HG02759 (cell line): ENCODE measurements at regions not wholly inside any gene's neighbourhood (a gene's known extent, or its start where the extent isn't known, plus 50 kb on each side); places are given as distances from the start of the nearest gene placed in this dataset.
"Not testable (repeated sequence)": the region's sequence is repeated elsewhere in the genome, so short reads cannot be mapped to it uniquely, and the experiment has no call there.

ENCODE experiments used
- ATAC-seq: cut with Tn5 transposase; IDR thresholded peaks from one replicate; pipeline ENCODE4 v1.9.1; 2021; ENCODE audit warnings: mild to moderate bottlenecking, moderate library complexity; ENCODE audit not compliant: unreplicated experiment

- no peak for ATAC-seq
Measured at GRCh38 chr5:39629946-39630345, 205.2 kb upstream of the DAB2 start.

GRCh38 chr5:39628348-39628747 is 203.6 kb upstream of the DAB2 start:
- no peak for ATAC-seq

- ATAC-seq, result no peak
Measured at GRCh38 chr5:39624890-39625289, 200.1 kb upstream of the DAB2 start.

GRCh38 chr5:39624268-39624886 is 199.6 kb upstream of the DAB2 start:
- peak; percentile 85 for ATAC-seq

- no peak for ATAC-seq
Measured at GRCh38 chr5:39623291-39623865, 198.6 kb upstream of the DAB2 start.

GRCh38 chr5:39622281-39622680 is 197.5 kb upstream of the DAB2 start:
- no peak for ATAC-seq

- no peak for ATAC-seq
Measured at GRCh38 chr5:39619168-39619818, 194.5 kb upstream of the DAB2 start.

- ATAC-seq, result no peak
Measured at GRCh38 chr5:39618391-39618790, 193.6 kb upstream of the DAB2 start.

- no peak for ATAC-seq
Measured at GRCh38 chr5:39616131-39616530, 191.4 kb upstream of the DAB2 start.

GRCh38 chr5:39611076-39611475 is 186.3 kb upstream of the DAB2 start:
- not testable (repeated sequence) for ATAC-seq

GRCh38 chr5:39608024-39608423 is 183.2 kb upstream of the DAB2 start:
- no peak for ATAC-seq

- no peak for ATAC-seq
Measured at GRCh38 chr5:39606591-39606990, 181.8 kb upstream of the DAB2 start.

- ATAC-seq, result no peak
Measured at GRCh38 chr5:39605588-39606575, 181.1 kb upstream of the DAB2 start.

- no peak for ATAC-seq
Measured at GRCh38 chr5:39605145-39605544, 180.4 kb upstream of the DAB2 start.

- no peak for ATAC-seq
Measured at GRCh38 chr5:39604491-39604890, 179.7 kb upstream of the DAB2 start.

GRCh38 chr5:39599721-39600431 is 175.1 kb upstream of the DAB2 start:
- no peak for ATAC-seq

- no peak for ATAC-seq
Measured at GRCh38 chr5:39598661-39599248, 174.0 kb upstream of the DAB2 start.

GRCh38 chr5:39588179-39588578 is 163.4 kb upstream of the DAB2 start:
- no peak for ATAC-seq

- no peak for ATAC-seq
Measured at GRCh38 chr5:39587675-39588074, 162.9 kb upstream of the DAB2 start.

GRCh38 chr5:39586185-39586584 is 161.4 kb upstream of the DAB2 start:
- no peak for ATAC-seq
